NCI-H748 (cell line): ENCODE measurements at regions not wholly inside any gene's neighbourhood (a gene's known extent, or its start where the extent isn't known, plus 50 kb on each side); places are given as distances from the start of the nearest gene placed in this dataset.

ENCODE experiments used
- DNase-seq: peaks from one replicate; lab custom pipeline; 2025; ENCODE audit not compliant: unreplicated experiment; lab: John Stamatoyannopoulos, UW

- no peak for DNase-seq
Observed at GRCh38 chr17:77361986-77362620, 221.3 kb downstream of the SEC14L1 start.

- no peak for DNase-seq
Observed at GRCh38 chr17:77363821-77364361, 223.1 kb downstream of the SEC14L1 start.

GRCh38 chr17:77364381-77364911 is 223.7 kb downstream of the SEC14L1 start:
- no peak for DNase-seq

- DNase-seq, result no peak
Observed at GRCh38 chr17:77364941-77365583, 224.3 kb downstream of the SEC14L1 start.

- DNase-seq, result peak; percentile 37
Observed at GRCh38 chr17:77365584-77366186, 224.9 kb downstream of the SEC14L1 start.

GRCh38 chr17:77366206-77366557 is 225.4 kb downstream of the SEC14L1 start:
- peak; percentile 41 for DNase-seq

GRCh38 chr17:77366558-77367245 is 225.9 kb downstream of the SEC14L1 start:
- DNase-seq, result no peak

GRCh38 chr17:77369544-77369971 is 228.8 kb downstream of the SEC14L1 start:
- no peak for DNase-seq

GRCh38 chr17:77370586-77370985 is 229.8 kb downstream of the SEC14L1 start:
- no peak for DNase-seq

GRCh38 chr17:77371117-77371887 is 230.5 kb downstream of the SEC14L1 start:
- DNase-seq, result peak; percentile 60

GRCh38 chr17:77371888-77372443 is 231.2 kb downstream of the SEC14L1 start:
- DNase-seq, result no peak

GRCh38 chr17:77372444-77373298 is 231.9 kb downstream of the SEC14L1 start:
- DNase-seq, result peak; percentile 63

- peak; percentile 41 for DNase-seq
Observed at GRCh38 chr17:77373299-77374169, 232.8 kb downstream of the SEC14L1 start.

- peak; percentile 60 for DNase-seq
Observed at GRCh38 chr17:77374170-77374936, 233.6 kb downstream of the SEC14L1 start.

GRCh38 chr17:77375108-77375916 is 234.5 kb downstream of the SEC14L1 start:
- DNase-seq, result no peak

GRCh38 chr17:77375917-77376651 is 235.3 kb downstream of the SEC14L1 start:
- DNase-seq, result no peak
